K562 (cell line): ENCODE measurements at regions not wholly inside any gene's neighbourhood (a gene's known extent, or its start where the extent isn't known, plus 50 kb on each side); places are given as distances from the start of the nearest gene placed in this dataset.

Source experiments
- CBFA2T3 ChIP-seq: fragments of 450-650 bp; IDR thresholded peaks from 2 replicates; pipeline ENCODE4 v1.6.1; 2017
- PKNOX1 ChIP-seq: fragments of 450-650 bp; IDR thresholded peaks from 2 replicates; pipeline ENCODE4 v1.6.1; 2016
- RBBP5 ChIP-seq: fragments of 200-600 bp; sonication (generic); IDR thresholded peaks from 2 replicates; pipeline ENCODE4 v1.6.1; 2012; ENCODE audit warnings: borderline replicate concordance, mild to moderate bottlenecking, low read length, control low read depth, inconsistent platforms; ENCODE audit not compliant: insufficient read depth, poor library complexity, severe bottlenecking
- TRIM25 ChIP-seq: fragments of 450-650 bp; IDR thresholded peaks from 2 replicates; pipeline ENCODE4 v1.7.0; 2016; ENCODE audit warnings: borderline replicate concordance
- ZFP36 ChIP-seq: fragments of 150-350 bp; IDR thresholded peaks from 2 replicates; pipeline ENCODE4 v1.6.1; 2018; ENCODE audit warnings: low read length, low read depth; ENCODE audit not compliant: partially characterized antibody
- ZNF347 ChIP-seq: fragments of 450-650 bp; formaldehyde crosslinking; IDR thresholded peaks from 2 replicates; pipeline ENCODE4 v1.4.0; 2020; ENCODE audit warnings: low read depth, mild to moderate bottlenecking, moderate library complexity
- TF ChIP-seq, protein P1 (sequence below): fragments of 450-650 bp; formaldehyde crosslinking; IDR thresholded peaks from 2 replicates; pipeline ENCODE4 v1.4.0; 2022; ENCODE audit warnings: mild to moderate bottlenecking, moderate library complexity
- TF ChIP-seq, protein P2 (sequence below), 2 experiments: fragments of 250-450 bp in 1 of 2; fragments of 450-650 bp in 1 of 2; sonication (Bioruptor Pico) in 1 of 2; IDR thresholded peaks; 2 replicates each; pipeline versions ENCODE4 v1.6.1 to v1.8.0; 2016 to 2021; ENCODE audit warnings: mild to moderate bottlenecking in 2 of 2, moderate library complexity in 2 of 2, missing compliant biosample characterization in 1 of 2, missing genetic modification characterization in 1 of 2
- TF ChIP-seq, protein P3 (sequence below), 2 experiments: fragments of 450-650 bp in 1 of 2; sonication (generic) in 1 of 2; formaldehyde crosslinking in 1 of 2; IDR thresholded peaks in 1 of 2; conservative IDR thresholded peaks in 1 of 2; 2 replicates each; pipeline versions ENCODE4 v1.6.1 to v1.8.1; 2016 to 2023; ENCODE audit warnings: mild to moderate bottlenecking in 2 of 2, moderate library complexity in 2 of 2, inconsistent platforms in 1 of 2, missing genetic modification reagents in 1 of 2

- TF ChIP-seq, protein P1, sequence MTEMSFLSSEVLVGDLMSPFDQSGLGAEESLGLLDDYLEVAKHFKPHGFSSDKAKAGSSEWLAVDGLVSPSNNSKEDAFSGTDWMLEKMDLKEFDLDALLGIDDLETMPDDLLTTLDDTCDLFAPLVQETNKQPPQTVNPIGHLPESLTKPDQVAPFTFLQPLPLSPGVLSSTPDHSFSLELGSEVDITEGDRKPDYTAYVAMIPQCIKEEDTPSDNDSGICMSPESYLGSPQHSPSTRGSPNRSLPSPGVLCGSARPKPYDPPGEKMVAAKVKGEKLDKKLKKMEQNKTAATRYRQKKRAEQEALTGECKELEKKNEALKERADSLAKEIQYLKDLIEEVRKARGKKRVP (CRISPR knock-in tag) = no peak
- TF ChIP-seq PKNOX1 (no peak), CBFA2T3 (no peak), ZNF347 (CRISPR knock-in tag) (no peak), TRIM25 (no peak), ZFP36 (no peak), RBBP5 (no peak)
- TF ChIP-seq, protein P2, sequence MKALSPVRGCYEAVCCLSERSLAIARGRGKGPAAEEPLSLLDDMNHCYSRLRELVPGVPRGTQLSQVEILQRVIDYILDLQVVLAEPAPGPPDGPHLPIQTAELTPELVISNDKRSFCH (CRISPR knock-in tag; IDR thresholded peaks at IDR 0.05) = no peak
- TF ChIP-seq, protein P2 (tag; IDR thresholded peaks at IDR 0.05) = no peak
- TF ChIP-seq, protein P3, sequence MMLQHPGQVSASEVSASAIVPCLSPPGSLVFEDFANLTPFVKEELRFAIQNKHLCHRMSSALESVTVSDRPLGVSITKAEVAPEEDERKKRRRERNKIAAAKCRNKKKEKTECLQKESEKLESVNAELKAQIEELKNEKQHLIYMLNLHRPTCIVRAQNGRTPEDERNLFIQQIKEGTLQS (IDR thresholded peaks at IDR 0.05) = no peak
- TF ChIP-seq, protein P3 (CRISPR knock-in tag; conservative IDR thresholded peaks at IDR 0.05) = no peak
Observed at GRCh38 chr19:32061315-32061714, 284.1 kb upstream of the ZNF507 start (continued).
